Renal pelvis (tissue), 1 donor: ENCODE measurements at regions not wholly inside any gene's neighbourhood (a gene's known extent, or its start where the extent isn't known, plus 50 kb on each side); places are given as distances from the start of the nearest gene placed in this dataset.

ENCODE experiments used
- DNase-seq: peaks from one replicate; pipeline ENCODE4 v3.0.0-alpha.2; 2013

- no peak for DNase-seq
Observed at GRCh38 chr2:18379870-18380269, 180.6 kb downstream of the RDH14 start.

- no peak for DNase-seq
Observed at GRCh38 chr2:18378020-18378653, 182.3 kb downstream of the RDH14 start.

GRCh38 chr2:18376936-18377335 lies 183.5 kb downstream of the RDH14 start:
- no peak for DNase-seq

- no peak for DNase-seq
Observed at GRCh38 chr2:18373664-18374063, 186.8 kb downstream of the RDH14 start.

GRCh38 chr2:18373081-18373480 lies 187.4 kb downstream of the RDH14 start:
- no peak for DNase-seq

GRCh38 chr2:18372641-18373040 lies 187.8 kb downstream of the RDH14 start:
- DNase-seq = peak; percentile 40

- DNase-seq = no peak
Observed at GRCh38 chr2:18369760-18370159, 190.7 kb downstream of the RDH14 start.

- no peak for DNase-seq
Observed at GRCh38 chr2:18368008-18368407, 192.4 kb downstream of the RDH14 start.

GRCh38 chr2:18365342-18365741 lies 195.1 kb downstream of the RDH14 start:
- no peak for DNase-seq

GRCh38 chr2:18363348-18363747 lies 197.1 kb downstream of the RDH14 start:
- DNase-seq = no peak

GRCh38 chr2:18362696-18363095 lies 197.8 kb downstream of the RDH14 start:
- no peak for DNase-seq

- no peak for DNase-seq
Observed at GRCh38 chr2:18357537-18357936, 202.9 kb downstream of the RDH14 start.

GRCh38 chr2:18356676-18357075 lies 203.8 kb downstream of the RDH14 start:
- DNase-seq = no peak

GRCh38 chr2:18349421-18349820 lies 211.0 kb downstream of the RDH14 start:
- no peak for DNase-seq

GRCh38 chr2:18346874-18347273 lies 213.6 kb downstream of the RDH14 start:
- DNase-seq = no peak

GRCh38 chr2:18346344-18346743 lies 214.1 kb downstream of the RDH14 start:
- no peak for DNase-seq

- no peak for DNase-seq
Observed at GRCh38 chr2:18345848-18346247, 214.6 kb downstream of the RDH14 start.

GRCh38 chr2:18342901-18343300 lies 217.6 kb downstream of the RDH14 start:
- no peak for DNase-seq

- DNase-seq = no peak
Observed at GRCh38 chr2:18339326-18339725, 221.1 kb downstream of the RDH14 start.

- DNase-seq = no peak
Observed at GRCh38 chr2:18336975-18337374, 223.5 kb downstream of the RDH14 start.

- DNase-seq = no peak
Observed at GRCh38 chr2:18332477-18332876, 228.0 kb downstream of the RDH14 start.

GRCh38 chr2:18325118-18325517 lies 235.3 kb downstream of the RDH14 start:
- no peak for DNase-seq

- DNase-seq = no peak
Observed at GRCh38 chr2:18319987-18320386, 240.5 kb downstream of the RDH14 start.

GRCh38 chr2:18317017-18317416 lies 243.4 kb downstream of the RDH14 start:
- no peak for DNase-seq

GRCh38 chr2:18312818-18313217 lies 247.6 kb downstream of the RDH14 start:
- DNase-seq = no peak
